ENCODE measurements at regions not wholly inside any gene's neighbourhood (a gene's known extent, or its start where the extent isn't known, plus 50 kb on each side); places are given as distances from the start of the nearest gene placed in this dataset.
"Not testable (repeated sequence)": the region's sequence is repeated elsewhere in the genome, so short reads cannot be mapped to it uniquely, and the experiment has no call there.

- not testable (repeated sequence) for DNase-seq (ENCODE audit: low read depth)
These were observed 123.6 kb upstream of the RHOU start for GRCh38 chr1:228611707-228612106.

GRCh38 chr1:228622002-228622716 lies 113.1 kb upstream of the RHOU start:
- DNase-seq (ENCODE audit: low read depth): not testable (repeated sequence)

- not testable (repeated sequence) for DNase-seq (ENCODE audit: low read depth)
These were observed 108.8 kb upstream of the RHOU start for GRCh38 chr1:228626481-228626880.

- not testable (repeated sequence) for DNase-seq (ENCODE audit: low read depth)
These were observed 102.4 kb upstream of the RHOU start for GRCh38 chr1:228632858-228633257.

- DNase-seq (ENCODE audit: low read depth): peak; percentile 42
These were observed 100.0 kb upstream of the RHOU start for GRCh38 chr1:228635304-228635703.

GRCh38 chr1:228637529-228637928 lies 97.8 kb upstream of the RHOU start:
- DNase-seq (ENCODE audit: low read depth): not testable (repeated sequence)

GRCh38 chr1:228646717-228647522 lies 88.4 kb upstream of the RHOU start:
- DNase-seq (ENCODE audit: low read depth): no peak

GRCh38 chr1:228647523-228648444 lies 87.5 kb upstream of the RHOU start:
- no peak for DNase-seq (ENCODE audit: low read depth)

GRCh38 chr1:228648647-228649383 lies 86.5 kb upstream of the RHOU start:
- DNase-seq (ENCODE audit: low read depth): no peak

GRCh38 chr1:228650141-228650540 lies 85.1 kb upstream of the RHOU start:
- no peak for DNase-seq (ENCODE audit: low read depth)

GRCh38 chr1:228650946-228651345 lies 84.3 kb upstream of the RHOU start:
- DNase-seq (ENCODE audit: low read depth): no peak

GRCh38 chr1:228652116-228652515 lies 83.2 kb upstream of the RHOU start:
- no peak for DNase-seq (ENCODE audit: low read depth)

GRCh38 chr1:228653057-228653456 lies 82.2 kb upstream of the RHOU start:
- DNase-seq (ENCODE audit: low read depth): not testable (repeated sequence)

- no peak for DNase-seq (ENCODE audit: low read depth)
These were observed 81.5 kb upstream of the RHOU start for GRCh38 chr1:228653748-228654147.

GRCh38 chr1:228655796-228656394 lies 79.4 kb upstream of the RHOU start:
- no peak for DNase-seq (ENCODE audit: low read depth)

GRCh38 chr1:228662007-228662689 lies 73.1 kb upstream of the RHOU start:
- DNase-seq (ENCODE audit: low read depth): not testable (repeated sequence)

- DNase-seq (ENCODE audit: low read depth): peak; percentile 62
These were observed 70.8 kb upstream of the RHOU start for GRCh38 chr1:228664399-228664914.

GRCh38 chr1:228666686-228667623 lies 68.3 kb upstream of the RHOU start:
- DNase-seq (ENCODE audit: low read depth): no peak
